OCI-LY3 (cell line): ENCODE measurements at regions not wholly inside any gene's neighbourhood (a gene's known extent, or its start where the extent isn't known, plus 50 kb on each side); places are given as distances from the start of the nearest gene placed in this dataset.
"Not testable (repeated sequence)": the region's sequence is repeated elsewhere in the genome, so short reads cannot be mapped to it uniquely, and the experiment has no call there.

Experiments used
- H2AFZ ChIP-seq: fragments of 200-600, 300-600 bp; shearing (Covaris generic); 2 replicates; pipeline ENCODE4 v1.6.0; 2014; ENCODE audit warnings: antibody characterized with exemption, low read depth, low read length
- H3K27ac ChIP-seq: fragments of 200-600, 300-600 bp; sonication (generic); 2 replicates; pipeline ENCODE4 v1.5.1; 2014; ENCODE audit warnings: mild to moderate bottlenecking, low read length, moderate library complexity, mixed read lengths
- H3K27me3 ChIP-seq: fragments of 200-600, 300-600 bp; sonication (generic); 2 replicates; pipeline ENCODE4 v1.6.1; 2014; ENCODE audit warnings: low read depth, low read length, mixed read lengths
- H3K36me3 ChIP-seq: fragments of 200-600, 300-600 bp; sonication (generic); replicated peaks from 2 replicates; pipeline ENCODE3; 2014; ENCODE audit warnings: low read depth, low read length, mixed read lengths
- H3K4me1 ChIP-seq: fragments of 300-600, 200-600 bp; sonication (generic); 2 replicates; pipeline ENCODE4 v1.6.1; 2014; ENCODE audit warnings: low read length, mixed read lengths
- H3K4me2 ChIP-seq: fragments of 200-600, 300-600 bp; sonication (generic); 2 replicates; pipeline ENCODE4 v1.6.1; 2014; ENCODE audit warnings: low read length, mixed read lengths
- H3K4me3 ChIP-seq: fragments of 300-600, 200-600 bp; sonication (generic); 2 replicates; pipeline ENCODE4 v1.5.1; 2014; ENCODE audit warnings: antibody characterized with exemption, mild to moderate bottlenecking, low read length, moderate library complexity
- H3K79me2 ChIP-seq: fragments of 300-600, 200-600 bp; shearing (Covaris generic); 2 replicates; pipeline ENCODE4 v1.6.1; 2014; ENCODE audit warnings: mild to moderate bottlenecking, low read length, mixed read lengths
- H3K9ac ChIP-seq: fragments of 300-600, 200-600 bp; shearing (Covaris generic); 2 replicates; pipeline ENCODE4 v1.6.0; 2014; ENCODE audit warnings: mild to moderate bottlenecking, low read length, moderate library complexity
- H3K9me3 ChIP-seq: fragments of 200-600, 300-600 bp; shearing (Covaris generic); 2 replicates; pipeline ENCODE4 v1.6.1; 2014; ENCODE audit warnings: low read length, mixed read lengths; ENCODE audit not compliant: insufficient read depth
- H4K20me1 ChIP-seq: fragments of 200-600, 300-600 bp; sonication (generic); 2 replicates; pipeline ENCODE4 v1.6.1; 2016; ENCODE audit warnings: low read length, mixed read lengths; ENCODE audit not compliant: insufficient read depth
- EZH2phosphoT487 ChIP-seq: fragments of 200-600 bp; shearing (Covaris generic); IDR thresholded peaks from 2 replicates; pipeline ENCODE4 v1.6.1; 2018; ENCODE audit warnings: antibody characterized with exemption, mixed run types, low read depth
- TF ChIP-seq, protein P1 (sequence below): fragments of 200-600, 300-600 bp; sonication (generic); IDR thresholded peaks from 2 replicates; pipeline ENCODE4 v1.5.1; 2014; ENCODE audit warnings: antibody characterized with exemption, low read length, low read depth

DNA sequence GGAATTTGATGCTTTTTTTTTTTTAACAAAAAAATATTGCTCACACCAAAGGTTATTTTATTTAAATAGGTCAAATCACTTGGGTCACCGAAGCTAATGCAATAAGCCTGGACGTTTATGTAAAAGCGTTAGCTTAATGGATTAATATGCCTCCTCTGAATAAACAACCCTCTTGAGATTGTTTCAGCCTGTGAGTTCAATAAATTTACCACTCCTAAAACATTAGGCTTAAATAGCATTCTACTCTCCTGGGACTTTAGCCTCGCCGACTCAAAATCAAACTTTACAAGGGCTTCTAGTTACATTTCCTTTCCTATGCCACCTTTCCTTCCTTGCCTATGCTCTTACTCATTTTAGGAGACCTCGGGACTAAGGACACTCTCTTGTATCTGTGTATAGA lies 79.3 kb downstream of the DNAJB9 start:
- Histone ChIP-seq H3K9me3 (no peaks in the 10 kb centered on the region), H3K4me1 (no peaks in the 10 kb centered on the region), H3K79me2 (no peaks in the 10 kb centered on the region), H3K4me2 (no peak overlapping the region), H2AFZ (no peak overlapping the region), H3K27me3 (no peaks in the 10 kb centered on the region), H3K36me3 (no peaks in the 10 kb centered on the region), H3K9ac (no peak overlapping the region), H3K27ac (no peak overlapping the region), H3K4me3 (no peak overlapping the region), H4K20me1 (no peaks in the 10 kb centered on the region)
- TF ChIP-seq, protein P1, sequence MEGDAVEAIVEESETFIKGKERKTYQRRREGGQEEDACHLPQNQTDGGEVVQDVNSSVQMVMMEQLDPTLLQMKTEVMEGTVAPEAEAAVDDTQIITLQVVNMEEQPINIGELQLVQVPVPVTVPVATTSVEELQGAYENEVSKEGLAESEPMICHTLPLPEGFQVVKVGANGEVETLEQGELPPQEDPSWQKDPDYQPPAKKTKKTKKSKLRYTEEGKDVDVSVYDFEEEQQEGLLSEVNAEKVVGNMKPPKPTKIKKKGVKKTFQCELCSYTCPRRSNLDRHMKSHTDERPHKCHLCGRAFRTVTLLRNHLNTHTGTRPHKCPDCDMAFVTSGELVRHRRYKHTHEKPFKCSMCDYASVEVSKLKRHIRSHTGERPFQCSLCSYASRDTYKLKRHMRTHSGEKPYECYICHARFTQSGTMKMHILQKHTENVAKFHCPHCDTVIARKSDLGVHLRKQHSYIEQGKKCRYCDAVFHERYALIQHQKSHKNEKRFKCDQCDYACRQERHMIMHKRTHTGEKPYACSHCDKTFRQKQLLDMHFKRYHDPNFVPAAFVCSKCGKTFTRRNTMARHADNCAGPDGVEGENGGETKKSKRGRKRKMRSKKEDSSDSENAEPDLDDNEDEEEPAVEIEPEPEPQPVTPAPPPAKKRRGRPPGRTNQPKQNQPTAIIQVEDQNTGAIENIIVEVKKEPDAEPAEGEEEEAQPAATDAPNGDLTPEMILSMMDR = no peak
- TF ChIP-seq EZH2phosphoT487 = no peak

DNA sequence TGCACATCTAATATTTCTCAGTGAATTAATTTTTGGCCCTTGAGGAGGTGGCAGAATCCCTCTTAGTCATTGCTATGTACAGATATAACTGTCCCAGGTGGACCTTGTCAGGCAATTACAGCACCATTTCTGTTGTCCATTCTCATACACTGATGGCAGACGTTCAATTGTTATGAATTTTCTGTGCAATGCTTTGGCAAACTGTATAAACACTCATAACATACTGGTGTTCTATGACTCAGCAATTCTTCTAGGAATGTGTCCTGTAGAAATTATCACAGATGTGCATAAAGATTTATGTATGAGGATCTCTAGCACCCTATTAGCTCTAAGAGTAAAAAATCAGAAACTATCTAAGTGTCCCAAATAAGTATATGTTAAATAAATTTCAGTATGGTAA lies 80.8 kb downstream of the DNAJB9 start:
- no peak overlapping the region for H2AFZ ChIP-seq
- H3K27me3 ChIP-seq = no peaks in the 10 kb centered on the region
- TF ChIP-seq, protein P1 = no peak
- no peak for TF ChIP-seq EZH2phosphoT487
- H4K20me1 ChIP-seq = no peaks in the 10 kb centered on the region
- no peaks in the 10 kb centered on the region for H3K9me3 ChIP-seq
- H3K4me3 ChIP-seq = no peak overlapping the region
- no peaks in the 10 kb centered on the region for H3K36me3 ChIP-seq
- H3K4me1 ChIP-seq = no peaks in the 10 kb centered on the region
- H3K4me2 ChIP-seq = no peak overlapping the region
- H3K79me2 ChIP-seq = no peaks in the 10 kb centered on the region
- H3K9ac ChIP-seq = no peak overlapping the region
- no peak overlapping the region for H3K27ac ChIP-seq

DNA sequence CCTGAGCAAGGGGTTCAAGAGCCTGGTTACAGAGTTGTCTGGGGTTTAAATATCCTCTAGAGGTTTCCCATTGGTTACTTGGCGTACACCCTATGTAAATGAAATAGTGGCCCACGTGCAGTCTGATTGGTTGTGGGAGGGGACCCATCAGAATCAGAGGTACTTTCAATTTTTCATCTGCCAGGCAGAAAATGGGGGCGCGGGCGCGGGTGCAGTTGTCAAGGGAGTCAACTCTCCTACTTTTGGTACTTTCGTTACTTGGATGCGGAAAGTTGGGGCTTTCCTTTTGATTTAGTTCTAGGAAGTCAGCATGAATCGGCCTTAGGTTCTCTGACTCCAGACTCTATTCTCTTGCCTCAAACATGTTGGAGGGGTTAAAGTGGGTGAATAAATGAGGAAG lies 83.2 kb downstream of the DNAJB9 start:
- Histone ChIP-seq H3K36me3 (no peaks in the 10 kb centered on the region), H4K20me1 (no peaks in the 10 kb centered on the region), H3K79me2 (no peaks in the 10 kb centered on the region), H3K9me3 (no peaks in the 10 kb centered on the region), H2AFZ (no peak overlapping the region), H3K4me3 (no peak overlapping the region), H3K27ac (no peak overlapping the region), H3K9ac (no peak overlapping the region), H3K4me2 (no peak overlapping the region), H3K27me3 (no peaks in the 10 kb centered on the region), H3K4me1 (no peaks in the 10 kb centered on the region)
- TF ChIP-seq EZH2phosphoT487 = no peak
- TF ChIP-seq, protein P1 = no peak

DNA sequence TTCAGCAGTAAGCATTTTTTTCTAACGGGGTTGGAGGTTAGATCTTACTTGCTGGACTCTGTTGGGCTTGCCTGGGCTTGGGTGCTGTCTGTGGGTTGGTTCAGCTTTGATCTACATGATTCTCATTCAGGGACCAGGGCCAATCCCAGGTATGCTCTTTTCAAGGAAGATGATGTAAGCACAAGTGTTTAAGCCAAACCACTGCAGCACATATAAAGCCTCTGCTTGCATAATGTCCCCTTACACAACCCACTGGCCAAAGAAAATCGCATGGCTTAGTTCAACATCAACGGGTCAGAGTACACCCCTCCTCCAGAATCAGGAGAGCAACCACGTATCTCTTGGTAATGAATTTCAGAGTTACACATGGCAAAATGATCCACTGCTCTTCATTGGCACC lies 83.9 kb downstream of the DNAJB9 start:
- no peak overlapping the region for H3K4me2 ChIP-seq
- H2AFZ ChIP-seq = no peak overlapping the region
- no peaks in the 10 kb centered on the region for H3K79me2 ChIP-seq
- no peaks in the 10 kb centered on the region for H3K4me1 ChIP-seq
- TF ChIP-seq, protein P1 = no peak
- TF ChIP-seq EZH2phosphoT487 = no peak
- H3K9ac ChIP-seq = no peak overlapping the region
- H3K4me3 ChIP-seq = no peak overlapping the region
- H3K27ac ChIP-seq = no peak overlapping the region
- H4K20me1 ChIP-seq = no peaks in the 10 kb centered on the region
- H3K27me3 ChIP-seq = no peaks in the 10 kb centered on the region
- no peaks in the 10 kb centered on the region for H3K9me3 ChIP-seq
- H3K36me3 ChIP-seq = no peaks in the 10 kb centered on the region

DNA sequence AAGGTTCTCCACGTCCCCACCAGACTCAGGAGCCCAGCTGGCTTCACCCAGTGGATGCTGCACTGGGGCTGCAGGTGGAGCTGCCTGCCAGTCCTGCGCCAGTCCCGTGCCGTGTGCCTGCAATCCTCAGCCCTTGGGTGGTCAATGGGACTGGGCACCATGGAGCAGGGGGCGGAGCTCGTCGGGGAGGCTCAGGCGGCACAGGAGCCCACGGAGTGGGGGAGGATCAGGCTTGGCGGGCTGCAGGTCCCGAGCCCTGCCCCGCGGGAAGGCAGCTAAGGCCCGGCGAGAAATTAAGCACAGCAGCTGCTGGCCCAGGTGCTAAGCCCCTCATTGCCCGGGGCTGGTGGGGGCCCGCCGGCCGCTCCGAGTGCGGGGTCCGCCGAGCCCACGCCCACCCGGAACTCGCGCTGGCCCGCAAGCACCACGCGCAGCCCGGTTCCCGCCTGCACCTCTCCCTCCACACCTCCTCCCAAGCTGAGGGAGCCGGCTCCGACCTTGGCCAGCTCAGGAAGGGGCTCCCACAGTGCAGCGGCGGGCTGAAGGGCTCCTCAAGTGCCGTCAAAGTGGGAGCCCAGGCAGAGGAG lies 87.6 kb downstream of the DNAJB9 start:
- H3K4me1 ChIP-seq, H3K4me2 ChIP-seq, H3K9me3 ChIP-seq, H2AFZ ChIP-seq, H3K9ac ChIP-seq, H3K36me3 ChIP-seq, H3K27me3 ChIP-seq, H3K27ac ChIP-seq, H3K79me2 ChIP-seq, H3K4me3 ChIP-seq, H4K20me1 ChIP-seq: not testable (repeated sequence)
